Iris pigment epithelial cell (primary cell): ENCODE measurements at regions not wholly inside any gene's neighbourhood (a gene's known extent, or its start where the extent isn't known, plus 50 kb on each side); places are given as distances from the start of the nearest gene placed in this dataset.
"Not testable (repeated sequence)": the region's sequence is repeated elsewhere in the genome, so short reads cannot be mapped to it uniquely, and the experiment has no call there.

Source experiments
- DNase-seq: peaks from one replicate; pipeline ENCODE4 v3.0.0-alpha.2; 2011; ENCODE audit warnings: low read depth

- DNase-seq: no peak
These were observed 149.9 kb upstream of the RAB6C start for GRCh38 chr2:129829588-129829987.

- DNase-seq: no peak
These were observed 148.4 kb upstream of the RAB6C start for GRCh38 chr2:129831018-129831417.

- DNase-seq: not testable (repeated sequence)
These were observed 146.0 kb upstream of the RAB6C start for GRCh38 chr2:129833465-129833864.

GRCh38 chr2:129847043-129847442 is 132.4 kb upstream of the RAB6C start:
- peak; percentile 4 for DNase-seq

- peak; percentile 75 for DNase-seq
These were observed 129.8 kb upstream of the RAB6C start for GRCh38 chr2:129849559-129850160.

- DNase-seq: no peak
These were observed 122.3 kb upstream of the RAB6C start for GRCh38 chr2:129857200-129857599.

GRCh38 chr2:129859175-129859574 is 120.3 kb upstream of the RAB6C start:
- DNase-seq: no peak

- DNase-seq: no peak
These were observed 119.4 kb upstream of the RAB6C start for GRCh38 chr2:129860088-129860487.

GRCh38 chr2:129861666-129862288 is 117.7 kb upstream of the RAB6C start:
- DNase-seq: no peak

GRCh38 chr2:129862668-129863067 is 116.8 kb upstream of the RAB6C start:
- DNase-seq: no peak

- DNase-seq: no peak
These were observed 116.1 kb upstream of the RAB6C start for GRCh38 chr2:129863350-129863749.

GRCh38 chr2:129864719-129865118 is 114.7 kb upstream of the RAB6C start:
- DNase-seq: no peak

- no peak for DNase-seq
These were observed 113.5 kb upstream of the RAB6C start for GRCh38 chr2:129865976-129866375.

GRCh38 chr2:129866391-129866790 is 113.1 kb upstream of the RAB6C start:
- no peak for DNase-seq

GRCh38 chr2:129868151-129868550 is 111.3 kb upstream of the RAB6C start:
- no peak for DNase-seq

GRCh38 chr2:129870685-129871241 is 108.7 kb upstream of the RAB6C start:
- DNase-seq: no peak

GRCh38 chr2:129872446-129872845 is 107.0 kb upstream of the RAB6C start:
- DNase-seq: no peak

- no peak for DNase-seq
These were observed 102.9 kb upstream of the RAB6C start for GRCh38 chr2:129876541-129876940.

- DNase-seq: peak; percentile 59
These were observed 102.2 kb upstream of the RAB6C start for GRCh38 chr2:129877289-129877741.

- peak; percentile 40 for DNase-seq
These were observed 101.4 kb upstream of the RAB6C start for GRCh38 chr2:129877795-129878775.

GRCh38 chr2:129879614-129880180 is 99.8 kb upstream of the RAB6C start:
- DNase-seq: no peak

GRCh38 chr2:129880309-129880708 is 99.2 kb upstream of the RAB6C start:
- no peak for DNase-seq
